HepG2 (cell line): ENCODE measurements at regions not wholly inside any gene's neighbourhood (a gene's known extent, or its start where the extent isn't known, plus 50 kb on each side); places are given as distances from the start of the nearest gene placed in this dataset.

Source experiments
- ATAC-seq: fragments of 200-7000 bp; cut with Tn5 transposase; 3 replicates; pipeline ENCODE4 v1.9.1; 2020; ENCODE audit warnings: mild to moderate bottlenecking, moderate library complexity
- BruUV-seq: library from RNA; stranded (reverse); fragments of 400-500 nt; replicated peaks from 2 replicates; lab custom pipeline; 2021; lab: Mats Ljungman, UMichigan
- CTCF ChIA-PET: fragments of 300-600 bp; formaldehyde crosslinking; extraction: SDS; loops from one replicate; lab custom pipeline; 2021; ENCODE audit warnings: low total read pairs, inconsistent platforms, low intra/inter-chr PET ratio; lab: Yijun Ruan, JAX
- POLR2A ChIA-PET: fragments of 350-600 bp; sonication (Branson Sonifier 250); formaldehyde crosslinking; loops from one replicate; lab custom pipeline; 2020; ENCODE audit warnings: antibody characterized with exemption, inconsistent platforms; lab: Yijun Ruan, JAX
- DNase-seq: peaks from one replicate; pipeline ENCODE4 v3.0.0-alpha.2; 2015; ENCODE audit warnings: low spot score
- FAIRE-seq: peaks from 3 replicates; lab custom pipeline; 2011; peaks lifted over from hg19 to GRCh38; lab: Jason Lieb, UNC
- H2AFZ ChIP-seq: one replicate; pipeline ENCODE4 v1.6.1; 2011; ENCODE audit warnings: low read length, inconsistent platforms
- H3K27ac ChIP-seq: fragments of 300-600 bp; 3 replicates; pipeline ENCODE4 v1.8.0; 2011; ENCODE audit warnings: mixed run types, mild to moderate bottlenecking, mixed read lengths, low read length, inconsistent platforms; ENCODE audit not compliant: insufficient read depth; ENCODE audit errors: extremely low read length
- H3K27me3 ChIP-seq, 2 experiments: fragments of 200-600 bp in 1 of 2; 2 replicates in 1 of 2; 3 replicates in 1 of 2; pipeline versions ENCODE4 v1.6.0 to v1.8.0; 2011; ENCODE audit warnings: low read length in 2 of 2, mild to moderate bottlenecking in 2 of 2, moderate library complexity in 2 of 2, inconsistent platforms in 1 of 2; ENCODE audit not compliant: insufficient read depth in 2 of 2, control insufficient read depth in 1 of 2
- H3K36me3 ChIP-seq, 2 experiments: fragments of 200-600 bp in 1 of 2; replicated peaks in 1 of 2; 2 replicates in 1 of 2; 3 replicates in 1 of 2; pipeline versions ENCODE4 v1.5.1 to v1.8.0; 2011; ENCODE audit warnings: low read length in 2 of 2, inconsistent platforms in 1 of 2; ENCODE audit not compliant: insufficient read depth in 2 of 2, control insufficient read depth in 1 of 2
- H3K4me1 ChIP-seq: 2 replicates; pipeline ENCODE4 v1.5.1; 2012; ENCODE audit warnings: low read length, inconsistent platforms; ENCODE audit not compliant: insufficient read depth
- H3K4me2 ChIP-seq: 2 replicates; pipeline ENCODE4 v1.6.0; 2011; ENCODE audit warnings: low read depth, low read length, inconsistent platforms
- H3K4me3 ChIP-seq, 3 experiments: fragments of 200-600 bp in 1 of 3; sonication (generic), shearing (Covaris generic) in 1 of 3; replicated peaks in 1 of 3; 2 replicates each; pipeline ENCODE4 v1.5.1; 2011 to 2016; ENCODE audit warnings: low read length in 3 of 3, inconsistent platforms in 2 of 3, low read depth in 2 of 3, mild to moderate bottlenecking in 2 of 3, control low read depth in 1 of 3, mixed read lengths in 1 of 3; ENCODE audit not compliant: insufficient read depth in 1 of 3
- H3K79me2 ChIP-seq: one replicate; pipeline ENCODE4 v1.6.1; 2011; ENCODE audit warnings: low read length, inconsistent platforms; ENCODE audit not compliant: insufficient read depth
- H3K9ac ChIP-seq: 2 replicates; pipeline ENCODE4 v1.6.0; 2011; ENCODE audit warnings: mild to moderate bottlenecking, low read depth, low read length, inconsistent platforms; ENCODE audit not compliant: insufficient read depth
- H3K9me3 ChIP-seq: 2 replicates; pipeline ENCODE4 v1.5.1; 2012; ENCODE audit warnings: mild to moderate bottlenecking, low read length
- H4K20me1 ChIP-seq: 2 replicates; pipeline ENCODE4 v1.6.0; 2011; ENCODE audit warnings: inconsistent platforms, mild to moderate bottlenecking, low read length, moderate library complexity; ENCODE audit not compliant: insufficient read depth
- AGO2 ChIP-seq: fragments of 200-400 bp; formaldehyde crosslinking; optimal IDR thresholded peaks from 2 replicates; pipeline ENCODE3; 2017; ENCODE audit warnings: mild to moderate bottlenecking, low read depth, low read length, moderate library complexity
- GATA4 ChIP-seq: sonication (generic); IDR thresholded peaks from 2 replicates; pipeline ENCODE4 v1.6.1; 2016; ENCODE audit warnings: antibody characterized with exemption, low read depth, borderline replicate concordance
- GMEB2 ChIP-seq: IDR thresholded peaks from 2 replicates; pipeline ENCODE4 v1.6.1; 2016; ENCODE audit warnings: missing biosample characterization, missing genetic modification reagents, low read depth
- KDM6A ChIP-seq: IDR thresholded peaks from 2 replicates; pipeline ENCODE4 v1.6.1; 2016; ENCODE audit warnings: low read depth
- NFYB ChIP-seq: sonication (generic); formaldehyde crosslinking; IDR thresholded peaks from 2 replicates; pipeline ENCODE4 v1.4.0; 2020; ENCODE audit warnings: missing genetic modification reagents
- PCBP1 ChIP-seq: fragments of 200-400 bp; formaldehyde crosslinking; IDR thresholded peaks from 2 replicates; pipeline ENCODE4 v1.6.1; 2017; ENCODE audit warnings: mild to moderate bottlenecking, low read depth, low read length, borderline replicate concordance
- RBM39 ChIP-seq: fragments of 200-400 bp; formaldehyde crosslinking; IDR thresholded peaks from one replicate; pipeline ENCODE4 v1.6.1; 2018; ENCODE audit warnings: antibody characterized with exemption, mild to moderate bottlenecking, low read depth, low read length; ENCODE audit not compliant: poor library complexity, severe bottlenecking
- TARDBP ChIP-seq: sonication (generic); formaldehyde crosslinking; IDR thresholded peaks from 2 replicates; pipeline ENCODE4 v1.8.0; 2022; ENCODE audit warnings: mild to moderate bottlenecking, missing genetic modification reagents
- THAP7 ChIP-seq: sonication (generic); formaldehyde crosslinking; IDR thresholded peaks from 2 replicates; pipeline ENCODE4 v1.8.1; 2023; ENCODE audit warnings: mild to moderate bottlenecking, missing genetic modification reagents
- ZBTB7A ChIP-seq: sonication (generic); formaldehyde crosslinking; IDR thresholded peaks from 2 replicates; pipeline ENCODE4 v1.8.0; 2022; ENCODE audit warnings: mild to moderate bottlenecking, missing genetic modification reagents
- ZNF329 ChIP-seq: sonication (generic); formaldehyde crosslinking; IDR thresholded peaks from 2 replicates; pipeline ENCODE4 v1.9.0; 2021; ENCODE audit warnings: low read depth, mild to moderate bottlenecking, missing genetic modification reagents
- ZNF367 ChIP-seq: sonication (generic); formaldehyde crosslinking; IDR thresholded peaks from 2 replicates; pipeline ENCODE4 v1.4.0; 2020; ENCODE audit warnings: missing genetic modification reagents, borderline replicate concordance
- ZNF432 ChIP-seq: sonication (generic); formaldehyde crosslinking; IDR thresholded peaks from 2 replicates; pipeline ENCODE4 v1.5.0; 2020; ENCODE audit warnings: missing genetic modification reagents, mild to moderate bottlenecking, borderline replicate concordance
- ZNF460 ChIP-seq: sonication (generic); formaldehyde crosslinking; IDR thresholded peaks from 2 replicates; pipeline ENCODE4 v1.5.1; 2020; ENCODE audit warnings: missing genetic modification reagents, mild to moderate bottlenecking, borderline replicate concordance
- ZNF577 ChIP-seq: sonication (generic); formaldehyde crosslinking; IDR thresholded peaks from 2 replicates; pipeline ENCODE4 v1.4.0; 2020; ENCODE audit warnings: mild to moderate bottlenecking, low read depth, missing genetic modification reagents, borderline replicate concordance
- ZNF674 ChIP-seq: sonication (generic); formaldehyde crosslinking; IDR thresholded peaks from 2 replicates; pipeline ENCODE4 v1.5.0; 2020; ENCODE audit warnings: low read depth, mild to moderate bottlenecking, missing genetic modification reagents
- ZNF768 ChIP-seq: sonication (generic); formaldehyde crosslinking; IDR thresholded peaks from 2 replicates; pipeline ENCODE4 v1.4.0; 2020; ENCODE audit warnings: missing genetic modification reagents
- ZNF841 ChIP-seq: sonication (generic); formaldehyde crosslinking; IDR thresholded peaks from 2 replicates; pipeline ENCODE4 v1.8.1; 2023; ENCODE audit warnings: missing genetic modification reagents, borderline replicate concordance
- WGBS: methylation state at CpG from one replicate; pipeline ENCODE4 v1.1.6; 2017; ENCODE audit warnings: low lambda C conversion rate; 5-methylcytosine and 5-hydroxymethylcytosine counted together
- in situ Hi-C: cut with HindIII; loops from 2 replicates; pipeline ENCODE4 v1.10.0; 2017; ENCODE audit warnings: low pct_unique_long_range_greater_than_20kb; ENCODE audit not compliant: extremely low pct_ligation_motif_present
- intact Hi-C: fragments of 100-400 bp; cut with micrococcal nuclease; formaldehyde crosslinking; loops from one replicate; pipeline ENCODE4 v1.10.0; 2022; ENCODE audit not compliant: unreplicated experiment
- TF ChIP-seq, protein P1 (sequence below): sonication (generic); formaldehyde crosslinking; IDR thresholded peaks from 2 replicates; pipeline ENCODE4 v1.4.0; 2020; ENCODE audit warnings: missing genetic modification reagents, borderline replicate concordance

DNA sequence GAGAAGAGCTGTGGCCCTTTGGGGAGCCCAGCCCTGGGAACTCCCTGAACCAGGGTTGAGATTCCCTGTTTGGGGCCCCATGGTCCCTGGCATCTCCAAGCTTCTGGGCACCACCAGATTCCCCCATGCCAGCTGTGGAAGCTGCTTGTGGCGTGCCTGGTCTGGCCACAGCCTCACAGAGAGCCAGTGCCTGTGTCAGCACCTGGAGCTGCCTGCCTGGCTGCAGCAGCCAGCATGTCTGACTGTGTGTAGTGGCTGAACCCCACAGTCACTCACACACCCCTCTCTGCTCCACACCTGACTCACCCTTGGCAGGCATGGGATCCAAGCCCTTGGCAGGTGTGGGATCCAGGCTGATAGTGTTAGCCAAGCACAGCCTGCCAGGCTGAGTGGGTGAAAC is 97.2 kb upstream of the GALNTL6 start:
- no peak for FAIRE-seq
- Histone ChIP-seq H3K79me2 (no peaks in the 10 kb centered on the region), H3K9me3 (no peaks in the 10 kb centered on the region), H3K27me3 (no peaks in the 10 kb centered on the region), H3K9ac (no peak overlapping the region), H3K4me3 (no peak overlapping the region), H2AFZ (no peak overlapping the region), H3K4me2 (no peak overlapping the region), H3K36me3 (no peaks in the 10 kb centered on the region), H4K20me1 (no peaks in the 10 kb centered on the region), H3K27ac (no peak overlapping the region), H3K4me1 (no peaks in the 10 kb centered on the region)
- ChIA-PET CTCF (no interaction called here), POLR2A (no interaction called here)
- intact Hi-C loops (no loop called here), in situ Hi-C loops (no loop called here)
- no peak for TF ChIP-seq ZNF432 (CRISPR knock-in tag)
- TF ChIP-seq GMEB2 (CRISPR knock-in tag) = no peak
- TF ChIP-seq GATA4 = no peak
- TF ChIP-seq ZNF841 (CRISPR knock-in tag) = no peak
- TF ChIP-seq ZNF460 = no peak
- TF ChIP-seq ZBTB7A (CRISPR knock-in tag) = no peak
- no peak for TF ChIP-seq ZNF329 (CRISPR knock-in tag)
- no peak for TF ChIP-seq PCBP1
- no peak for TF ChIP-seq ZNF768 (CRISPR knock-in tag)
- no peak for TF ChIP-seq ZNF367
- no peak for TF ChIP-seq AGO2
- TF ChIP-seq, protein P1, sequence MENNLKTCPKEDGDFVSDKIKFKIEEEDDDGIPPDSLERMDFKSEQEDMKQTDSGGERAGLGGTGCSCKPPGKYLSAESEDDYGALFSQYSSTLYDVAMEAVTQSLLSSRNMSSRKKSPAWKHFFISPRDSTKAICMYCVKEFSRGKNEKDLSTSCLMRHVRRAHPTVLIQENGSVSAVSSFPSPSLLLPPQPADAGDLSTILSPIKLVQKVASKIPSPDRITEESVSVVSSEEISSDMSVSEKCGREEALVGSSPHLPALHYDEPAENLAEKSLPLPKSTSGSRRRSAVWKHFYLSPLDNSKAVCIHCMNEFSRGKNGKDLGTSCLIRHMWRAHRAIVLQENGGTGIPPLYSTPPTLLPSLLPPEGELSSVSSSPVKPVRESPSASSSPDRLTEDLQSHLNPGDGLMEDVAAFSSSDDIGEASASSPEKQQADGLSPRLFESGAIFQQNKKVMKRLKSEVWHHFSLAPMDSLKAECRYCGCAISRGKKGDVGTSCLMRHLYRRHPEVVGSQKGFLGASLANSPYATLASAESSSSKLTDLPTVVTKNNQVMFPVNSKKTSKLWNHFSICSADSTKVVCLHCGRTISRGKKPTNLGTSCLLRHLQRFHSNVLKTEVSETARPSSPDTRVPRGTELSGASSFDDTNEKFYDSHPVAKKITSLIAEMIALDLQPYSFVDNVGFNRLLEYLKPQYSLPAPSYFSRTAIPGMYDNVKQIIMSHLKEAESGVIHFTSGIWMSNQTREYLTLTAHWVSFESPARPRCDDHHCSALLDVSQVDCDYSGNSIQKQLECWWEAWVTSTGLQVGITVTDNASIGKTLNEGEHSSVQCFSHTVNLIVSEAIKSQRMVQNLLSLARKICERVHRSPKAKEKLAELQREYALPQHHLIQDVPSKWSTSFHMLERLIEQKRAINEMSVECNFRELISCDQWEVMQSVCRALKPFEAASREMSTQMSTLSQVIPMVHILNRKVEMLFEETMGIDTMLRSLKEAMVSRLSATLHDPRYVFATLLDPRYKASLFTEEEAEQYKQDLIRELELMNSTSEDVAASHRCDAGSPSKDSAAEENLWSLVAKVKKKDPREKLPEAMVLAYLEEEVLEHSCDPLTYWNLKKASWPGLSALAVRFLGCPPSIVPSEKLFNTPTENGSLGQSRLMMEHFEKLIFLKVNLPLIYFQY = no peak
- TF ChIP-seq THAP7 (CRISPR knock-in tag) = no peak
- no peak for TF ChIP-seq NFYB
- no peak for TF ChIP-seq TARDBP (CRISPR knock-in tag)
- no peak for TF ChIP-seq KDM6A (CRISPR knock-in tag)
- TF ChIP-seq ZNF674 = no peak
- TF ChIP-seq ZNF577 (CRISPR knock-in tag) = no peak
- no peak for TF ChIP-seq RBM39
- no peak for DNase-seq
- no TSS peak for BruUV-seq
- no peak for ATAC-seq
- no CpG with 5 or more reads among the region's 1 CpG for WGBS
